Esophagus (tissue), 2 donors: ENCODE measurements at regions not wholly inside any gene's neighbourhood (a gene's known extent, or its start where the extent isn't known, plus 50 kb on each side); places are given as distances from the start of the nearest gene placed in this dataset.
"Not testable (repeated sequence)": the region's sequence is repeated elsewhere in the genome, so short reads cannot be mapped to it uniquely, and the experiment has no call there.

Experiments used
- H3K27ac ChIP-seq, 2 donors: one replicate each; pipeline ENCODE4 v1.5.1; 2013; ENCODE audit warnings: low read depth in 2 of 2, mild to moderate bottlenecking in 2 of 2, inconsistent platforms in 1 of 2, low read length in 1 of 2, moderate library complexity in 1 of 2
- H3K27me3 ChIP-seq, 2 donors: one replicate each; pipeline ENCODE4 v1.6.1; 2013; ENCODE audit warnings: low read length in 2 of 2, control low read depth in 1 of 2, mild to moderate bottlenecking in 1 of 2; ENCODE audit not compliant: insufficient read depth in 2 of 2, control insufficient read depth in 1 of 2
- H3K36me3 ChIP-seq, 2 donors: one replicate each; pipeline ENCODE4 v1.6.1; 2013; ENCODE audit warnings: low read length in 1 of 2; ENCODE audit not compliant: control insufficient read depth in 2 of 2, insufficient read depth in 2 of 2
- H3K4me1 ChIP-seq, 2 donors: one replicate each; pipeline ENCODE4 v1.6.1; 2013; ENCODE audit warnings: low read length in 1 of 2; ENCODE audit not compliant: control insufficient read depth in 2 of 2, insufficient read depth in 2 of 2
- H3K4me3 ChIP-seq, 2 donors: one replicate each; pipeline ENCODE4 v1.5.1; 2013; ENCODE audit warnings: low read length in 2 of 2, mild to moderate bottlenecking in 2 of 2, low read depth in 1 of 2, moderate library complexity in 1 of 2
- H3K9me3 ChIP-seq, 2 donors: one replicate each; pipeline ENCODE4 v1.6.1; 2013; ENCODE audit warnings: mild to moderate bottlenecking in 2 of 2, low read depth in 1 of 2, low read length in 1 of 2, moderate library complexity in 1 of 2; ENCODE audit not compliant: control insufficient read depth in 2 of 2, insufficient read depth in 1 of 2
- WGBS, 2 donors: extraction: QIAGEN DNeasy Blood & Tissue Kit; methylation state at CpG; one replicate each; pipeline ENCODE4 v1.1.7; 2013; 5-methylcytosine and 5-hydroxymethylcytosine counted together
- donor health status: healthy with polysubstance abuse.
- donor health status: Bipolar disorder and iron deficiency.

DNA sequence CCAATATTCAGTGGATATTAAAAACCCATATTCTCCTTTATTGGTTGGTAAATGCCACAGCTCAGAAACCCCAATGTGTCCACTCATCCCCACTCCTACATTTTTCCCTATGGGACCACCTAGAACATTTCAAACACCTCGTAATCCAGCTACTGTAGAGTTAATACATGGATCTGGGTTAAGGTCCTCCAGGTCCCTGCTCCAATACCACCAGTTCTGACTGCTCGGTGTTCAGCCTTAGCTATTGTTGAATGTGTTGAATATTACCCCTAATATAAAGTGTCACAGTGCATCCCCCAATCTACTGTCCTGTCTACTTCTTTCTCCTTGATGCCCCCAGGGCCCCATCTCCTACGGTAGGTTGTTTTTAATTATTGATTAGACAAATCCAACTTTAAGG, 231.5 kb downstream of the PCSK1 start:
- H3K27me3 ChIP-seq, result no peaks in the 10 kb centered on the region
- H3K27ac ChIP-seq, result no peak overlapping the region
- no peak overlapping the region for H3K4me3 ChIP-seq
- 91 to 92% methylated on average over 3 of the region's 3 CpGs for WGBS, 2 donors
- H3K4me1 ChIP-seq, result no peaks in the 10 kb centered on the region
- no peaks in the 10 kb centered on the region for H3K36me3 ChIP-seq
- no peaks in the 10 kb centered on the region for H3K9me3 ChIP-seq

DNA sequence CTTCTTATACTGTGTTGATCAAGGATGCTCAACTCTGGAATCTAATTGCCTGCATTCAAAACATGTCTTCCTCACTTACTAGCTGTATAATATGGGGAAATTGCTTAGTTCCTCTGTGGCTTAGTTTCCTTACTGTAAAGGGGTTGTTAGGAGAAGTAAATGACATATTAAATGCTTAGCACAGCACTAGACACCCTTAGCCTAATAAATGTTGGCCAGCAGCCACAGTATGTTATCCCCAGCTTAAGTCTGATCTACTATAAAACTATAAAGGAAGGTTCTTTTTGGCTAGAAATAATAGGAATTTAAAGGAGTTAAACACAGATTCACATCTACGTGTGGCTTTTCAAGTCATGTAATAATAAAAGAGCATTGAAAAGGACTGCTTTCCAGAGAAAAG, 232.4 kb downstream of the PCSK1 start:
- Histone ChIP-seq H3K4me3 (no peak overlapping the region), H3K36me3 (no peaks in the 10 kb centered on the region), H3K9me3 (no peaks in the 10 kb centered on the region), H3K4me1 (no peaks in the 10 kb centered on the region), H3K27ac (no peak overlapping the region), H3K27me3 (no peaks in the 10 kb centered on the region)
- WGBS, 2 donors, result 34 to 38% methylated on average over 1 of the region's 1 CpG

DNA sequence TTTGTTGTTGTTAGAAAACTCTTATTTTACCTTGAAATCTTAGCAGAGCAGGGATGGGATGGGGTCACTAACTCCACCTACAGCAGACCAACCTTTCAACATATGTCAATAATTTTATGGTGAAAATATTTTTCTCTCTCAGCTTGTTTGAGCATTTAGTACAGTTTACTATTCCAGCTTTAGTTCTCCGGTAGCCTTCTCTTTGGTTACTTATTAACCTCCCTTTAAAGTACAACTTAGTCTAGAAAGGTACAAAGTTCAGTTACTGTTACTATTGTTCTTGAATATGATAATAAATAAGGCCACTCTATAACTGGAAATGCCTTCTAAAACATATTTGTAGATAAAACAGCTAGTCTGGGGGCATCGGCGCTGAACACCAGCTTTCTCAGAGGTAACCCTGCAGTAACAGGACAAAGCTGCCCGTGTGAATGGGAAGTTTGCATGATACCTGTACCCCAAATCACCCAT, 233.3 kb downstream of the PCSK1 start:
- WGBS, 2 donors, result 67 to 94% methylated on average over 4 of the region's 4 CpGs
- Histone ChIP-seq H3K4me1 (no peaks in the 10 kb centered on the region), H3K27ac (no peak overlapping the region), H3K9me3 (no peaks in the 10 kb centered on the region), H3K27me3 (no peaks in the 10 kb centered on the region), H3K4me3 (no peak overlapping the region), H3K36me3 (no peaks in the 10 kb centered on the region)

- Histone ChIP-seq H3K4me3 (no peak overlapping the region), H3K4me1 (no peaks in the 10 kb centered on the region), H3K36me3 (no peaks in the 10 kb centered on the region), H3K27me3 (no peaks in the 10 kb centered on the region), H3K27ac (no peak overlapping the region), H3K9me3 (no peaks in the 10 kb centered on the region)
- WGBS, 2 donors, result 73 to 79% methylated on average over 3 of the region's 3 CpGs
Measured at GRCh38 chr5:96198356-96199058, 234.5 kb downstream of the PCSK1 start.

GRCh38 chr5:96197767-96198166, 235.3 kb downstream of the PCSK1 start:
- H3K27me3 ChIP-seq, H3K27ac ChIP-seq, H3K4me3 ChIP-seq, H3K9me3 ChIP-seq, H3K36me3 ChIP-seq, H3K4me1 ChIP-seq: not testable (repeated sequence)
- 83 to 84% methylated on average over 3 of the region's 3 CpGs for WGBS, 2 donors

- no peaks in the 10 kb centered on the region for H3K9me3 ChIP-seq
- 77 to 90% methylated on average over 2 of the region's 2 CpGs for WGBS, 2 donors
- H3K36me3 ChIP-seq, result no peaks in the 10 kb centered on the region
- H3K27ac ChIP-seq, result no peak overlapping the region
- H3K4me3 ChIP-seq, result no peak overlapping the region
- H3K27me3 ChIP-seq, result no peaks in the 10 kb centered on the region
- no peaks in the 10 kb centered on the region for H3K4me1 ChIP-seq
Measured at GRCh38 chr5:96197347-96197746, 235.7 kb upstream of the ELL2 start.

GRCh38 chr5:96196890-96197289, 235.2 kb upstream of the ELL2 start:
- no peaks in the 10 kb centered on the region for H3K4me1 ChIP-seq

DNA sequence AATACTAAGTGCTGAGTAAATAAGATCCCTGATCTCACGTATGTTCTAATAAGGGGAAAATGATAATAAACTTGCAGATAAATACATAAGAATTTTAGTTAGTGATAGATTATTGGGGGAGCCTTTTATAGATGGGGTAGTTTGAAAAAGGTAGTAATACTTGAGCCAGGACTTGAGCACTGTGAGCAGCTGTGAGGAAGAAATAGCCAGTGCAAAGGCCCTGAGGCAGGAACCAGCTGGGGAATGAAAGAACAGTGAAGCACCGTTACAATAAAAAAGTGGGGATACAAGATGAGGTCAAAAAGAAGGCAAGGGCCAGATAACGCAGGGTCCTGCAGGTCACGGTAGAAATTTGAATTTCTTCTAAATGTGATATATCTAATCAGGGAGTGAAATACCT, 234.8 kb upstream of the ELL2 start:
- H3K27ac ChIP-seq, result peak overlapping the region in 1 of 2 donors; percentile 20
- H3K4me1 ChIP-seq, result no peaks in the 10 kb centered on the region
- no peaks in the 10 kb centered on the region for H3K27me3 ChIP-seq
- 91 to 95% methylated on average over 4 of the region's 4 CpGs for WGBS, 2 donors
- H3K36me3 ChIP-seq, result no peaks in the 10 kb centered on the region
- no peaks in the 10 kb centered on the region for H3K9me3 ChIP-seq
- no peak overlapping the region for H3K4me3 ChIP-seq

More at GRCh38 chr5:96196890-96197289, 235.2 kb upstream of the ELL2 start:
- Histone ChIP-seq H3K27ac (no peak overlapping the region), H3K4me3 (no peak overlapping the region), H3K27me3 (no peaks in the 10 kb centered on the region), H3K9me3 (no peaks in the 10 kb centered on the region), H3K36me3 (no peaks in the 10 kb centered on the region)
- 55 to 85% methylated on average over 1 of the region's 1 CpG for WGBS, 2 donors

GRCh38 chr5:96195123-96195522, 233.5 kb upstream of the ELL2 start:
- H3K4me1 ChIP-seq, result no peaks in the 10 kb centered on the region
- H3K36me3 ChIP-seq, result no peaks in the 10 kb centered on the region
- WGBS, 2 donors, result 65 to 75% methylated on average over 1 of the region's 1 CpG
- no peaks in the 10 kb centered on the region for H3K27me3 ChIP-seq
- H3K9me3 ChIP-seq, result no peaks in the 10 kb centered on the region
- H3K27ac ChIP-seq, result no peak overlapping the region
- no peak overlapping the region for H3K4me3 ChIP-seq

DNA sequence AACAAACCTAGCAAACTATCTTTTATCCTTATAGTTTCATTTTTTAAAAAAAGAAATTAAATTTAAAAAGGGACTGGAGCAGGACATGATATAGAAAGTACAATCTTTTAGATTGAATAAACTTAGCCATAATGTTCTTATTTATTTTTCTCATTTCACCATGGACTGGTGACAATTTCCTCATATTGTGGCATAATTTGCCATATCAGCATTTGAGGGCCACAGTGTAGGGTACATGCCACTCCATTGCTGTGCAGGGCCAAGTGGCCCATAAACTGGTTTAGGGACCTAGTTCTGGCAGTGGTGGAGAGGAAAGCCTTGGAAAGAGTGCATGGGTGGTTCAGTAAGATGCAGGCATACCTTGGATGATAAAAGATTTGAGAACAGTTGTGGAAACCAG, 232.9 kb upstream of the ELL2 start:
- Histone ChIP-seq H3K27me3 (no peaks in the 10 kb centered on the region), H3K9me3 (no peaks in the 10 kb centered on the region), H3K4me3 (no peak overlapping the region), H3K36me3 (no peaks in the 10 kb centered on the region), H3K27ac (no peak overlapping the region), H3K4me1 (no peaks in the 10 kb centered on the region)
